Fibroblast of villous mesenchyme (primary cell): ENCODE measurements at regions not wholly inside any gene's neighbourhood (a gene's known extent, or its start where the extent isn't known, plus 50 kb on each side); places are given as distances from the start of the nearest gene placed in this dataset.

Experiments used
- DNase-seq: peaks from one replicate; pipeline ENCODE4 v3.0.0-alpha.2; 2010; ENCODE audit warnings: low read depth
- H3K4me3 ChIP-seq: 2 replicates; pipeline ENCODE4 v1.5.1; 2011; ENCODE audit warnings: low read depth, mild to moderate bottlenecking, low read length
- TF ChIP-seq, protein P1 (sequence below): IDR thresholded peaks from 2 replicates; pipeline ENCODE4 v1.5.1; 2012; ENCODE audit warnings: low read depth, mild to moderate bottlenecking, low read length; ENCODE audit not compliant: insufficient read depth

DNA sequence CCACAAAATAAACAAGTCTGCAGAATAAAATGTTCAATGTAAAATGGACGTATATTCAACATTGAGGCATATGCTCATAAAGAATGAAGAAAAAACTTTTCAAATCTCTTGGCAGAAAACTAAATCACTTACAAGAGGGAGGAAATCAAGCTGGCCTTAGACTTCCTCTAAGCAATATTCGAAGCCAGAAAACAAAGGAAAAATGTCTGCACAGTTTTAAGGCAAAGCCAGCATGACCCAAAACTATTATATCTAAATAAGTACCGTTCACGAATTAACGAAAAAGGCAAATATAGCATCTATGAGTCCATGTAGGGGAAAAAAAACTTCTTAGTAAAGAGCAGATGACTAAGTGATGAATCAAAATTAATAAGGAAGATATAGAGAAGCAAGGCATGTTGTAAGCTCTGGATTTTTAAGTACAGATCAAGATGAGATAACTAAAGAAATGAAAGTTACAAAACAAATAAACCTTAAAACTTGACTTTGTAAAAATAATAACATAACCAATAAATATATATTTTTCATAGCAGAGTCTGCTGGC is 101.3 kb downstream of the KCNRG start:
- no peak overlapping the region for H3K4me3 ChIP-seq
- DNase-seq: no peak
- TF ChIP-seq, protein P1, sequence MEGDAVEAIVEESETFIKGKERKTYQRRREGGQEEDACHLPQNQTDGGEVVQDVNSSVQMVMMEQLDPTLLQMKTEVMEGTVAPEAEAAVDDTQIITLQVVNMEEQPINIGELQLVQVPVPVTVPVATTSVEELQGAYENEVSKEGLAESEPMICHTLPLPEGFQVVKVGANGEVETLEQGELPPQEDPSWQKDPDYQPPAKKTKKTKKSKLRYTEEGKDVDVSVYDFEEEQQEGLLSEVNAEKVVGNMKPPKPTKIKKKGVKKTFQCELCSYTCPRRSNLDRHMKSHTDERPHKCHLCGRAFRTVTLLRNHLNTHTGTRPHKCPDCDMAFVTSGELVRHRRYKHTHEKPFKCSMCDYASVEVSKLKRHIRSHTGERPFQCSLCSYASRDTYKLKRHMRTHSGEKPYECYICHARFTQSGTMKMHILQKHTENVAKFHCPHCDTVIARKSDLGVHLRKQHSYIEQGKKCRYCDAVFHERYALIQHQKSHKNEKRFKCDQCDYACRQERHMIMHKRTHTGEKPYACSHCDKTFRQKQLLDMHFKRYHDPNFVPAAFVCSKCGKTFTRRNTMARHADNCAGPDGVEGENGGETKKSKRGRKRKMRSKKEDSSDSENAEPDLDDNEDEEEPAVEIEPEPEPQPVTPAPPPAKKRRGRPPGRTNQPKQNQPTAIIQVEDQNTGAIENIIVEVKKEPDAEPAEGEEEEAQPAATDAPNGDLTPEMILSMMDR: no peak

DNA sequence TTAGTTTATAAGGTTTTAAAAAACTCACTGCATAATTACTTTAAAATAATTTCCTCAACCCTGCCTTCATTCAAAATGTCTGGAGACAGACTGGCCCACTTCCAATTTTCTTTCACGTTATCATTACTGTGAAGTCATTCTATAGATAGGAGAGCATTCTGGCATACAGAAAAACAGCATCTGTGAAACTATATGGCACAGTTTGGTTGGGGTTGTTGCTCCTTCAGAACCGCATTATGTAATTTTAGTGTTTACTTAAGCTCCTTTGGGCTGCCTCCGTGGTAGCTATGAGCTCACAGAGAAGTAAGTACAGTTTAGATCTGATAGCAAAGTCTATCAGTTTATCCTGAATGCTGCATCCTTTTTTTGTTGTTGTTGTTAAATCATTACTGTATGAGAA is 104.3 kb downstream of the KCNRG start:
- H3K4me3 ChIP-seq: no peak overlapping the region
- DNase-seq: peak; percentile 76
- TF ChIP-seq, protein P1: no peak

DNA sequence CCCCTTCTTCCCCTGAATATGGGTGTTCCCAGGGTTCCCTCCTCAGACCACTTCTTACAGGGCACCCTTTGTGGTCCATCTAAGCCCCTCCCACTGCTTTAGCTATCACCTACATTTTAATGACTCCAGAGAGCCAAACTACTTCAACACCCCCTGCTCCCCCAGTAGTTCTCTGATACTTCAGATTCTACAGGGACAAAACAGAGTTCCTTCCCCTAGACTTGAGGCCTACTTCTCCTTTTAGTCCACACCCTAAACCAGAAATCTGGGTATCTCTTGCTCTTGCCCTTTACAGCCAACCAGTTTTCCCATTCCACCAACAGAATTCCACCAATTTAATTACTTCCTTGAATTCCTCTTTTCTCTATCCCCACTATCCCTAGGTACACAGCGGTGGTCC is 107.2 kb downstream of the KCNRG start:
- no peak for DNase-seq
- TF ChIP-seq, protein P1: no peak
- no peak overlapping the region for H3K4me3 ChIP-seq

DNA sequence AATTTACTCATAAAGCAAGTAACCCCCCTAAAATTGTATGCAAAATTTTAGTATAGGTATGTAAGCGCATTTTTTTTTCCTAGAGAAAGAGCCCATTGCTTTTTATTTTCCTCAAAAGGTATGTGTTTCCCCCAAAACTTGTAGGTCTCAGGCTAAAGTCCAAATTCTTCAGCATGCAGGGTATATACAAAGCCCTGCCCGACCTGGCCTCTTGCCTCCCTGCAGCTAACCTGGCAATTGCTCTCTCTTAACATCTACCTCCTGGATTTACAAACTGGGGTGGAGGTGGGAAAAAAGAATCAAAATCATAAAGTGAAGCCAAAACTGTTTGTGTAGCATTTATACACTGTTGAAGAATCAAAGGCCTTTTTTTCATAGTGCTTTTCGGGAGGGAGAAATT is 107.8 kb downstream of the KCNRG start:
- TF ChIP-seq, protein P1: no peak
- no peak overlapping the region for H3K4me3 ChIP-seq
- DNase-seq: no peak

- TF ChIP-seq, protein P1: no peak
- peak overlapping the region; percentile 91 for H3K4me3 ChIP-seq
- no peak for DNase-seq
Observed at GRCh38 chr13:50123515-50123861, 108.2 kb downstream of the KCNRG start.

DNA sequence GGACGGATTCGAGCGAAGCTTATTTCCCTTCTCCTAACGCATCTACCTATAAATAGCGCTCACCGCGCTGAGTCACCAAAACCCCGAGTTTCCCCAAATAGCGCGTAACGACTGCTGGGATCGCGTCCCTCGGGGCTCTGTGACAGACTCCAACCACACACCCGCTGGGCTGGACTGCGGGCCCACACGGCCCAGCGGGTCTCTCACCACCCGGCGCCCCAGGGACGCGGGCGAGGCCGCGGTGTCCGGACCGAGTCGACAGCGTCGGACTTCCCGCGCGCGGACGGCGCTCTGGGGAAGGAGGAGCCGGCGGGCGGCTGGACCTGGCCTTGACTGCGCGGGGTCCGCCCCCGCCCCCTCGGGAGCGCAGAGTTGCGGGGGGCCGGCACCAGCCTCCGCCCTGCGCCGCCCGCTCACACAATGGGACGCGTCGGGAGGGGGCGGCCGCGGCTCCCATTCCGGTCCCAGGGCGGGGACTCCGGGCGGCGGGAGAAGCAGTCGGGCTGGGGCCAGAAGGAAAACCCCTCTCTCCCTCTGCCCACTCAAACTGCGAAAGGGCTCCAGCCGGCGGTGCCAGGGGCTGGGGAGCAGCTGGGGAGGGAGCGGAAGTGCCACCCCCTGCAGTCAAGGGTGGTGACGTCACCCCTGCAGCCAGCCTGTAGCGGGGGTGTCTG is 108.8 kb downstream of the KCNRG start:
- peak overlapping the region; percentile 91 for H3K4me3 ChIP-seq
- TF ChIP-seq, protein P1: no peak
- DNase-seq: peak; percentile 97

DNA sequence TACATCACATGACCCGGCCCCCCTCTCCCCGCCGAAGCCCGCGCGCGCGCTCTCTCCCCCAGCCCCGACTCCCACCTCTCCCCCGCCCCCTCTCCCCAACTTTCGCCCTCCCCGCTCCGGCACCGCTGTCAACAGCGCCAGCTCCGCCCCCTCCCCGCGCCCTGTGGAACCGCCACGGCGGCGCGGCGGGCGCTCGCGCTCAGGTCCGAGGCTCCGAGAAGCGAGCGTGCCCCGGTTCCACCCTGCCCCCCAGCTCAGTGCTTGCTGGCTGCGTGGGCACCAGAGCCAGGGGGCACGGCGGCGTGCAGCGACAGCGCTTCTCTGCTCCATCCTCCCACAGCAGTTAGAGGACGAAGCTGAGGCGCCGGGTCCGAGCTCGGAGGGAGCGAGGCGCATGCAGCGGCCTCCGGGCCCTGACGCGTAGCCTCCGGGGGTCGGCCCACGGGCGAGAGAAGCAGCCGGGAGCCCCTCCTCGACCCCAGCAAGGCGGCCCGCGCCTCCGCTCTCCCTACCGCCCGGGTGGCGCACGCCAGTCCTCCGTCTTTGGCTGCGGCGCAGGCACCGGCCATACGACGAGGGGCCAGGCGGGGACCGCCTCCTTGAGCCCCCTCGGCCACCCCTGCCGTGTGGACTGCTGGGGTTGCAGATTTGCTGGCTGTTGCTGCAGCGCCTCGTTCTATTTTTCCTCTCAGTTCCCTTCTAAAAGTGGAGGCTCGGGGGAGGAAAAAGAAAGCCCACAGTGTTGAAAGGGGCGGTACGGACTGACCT is 109.5 kb downstream of the KCNRG start:
- TF ChIP-seq, protein P1: no peak
- peak; percentile 63 for DNase-seq
- H3K4me3 ChIP-seq: peak overlapping the region; percentile 91
